ENCODE measurements at regions not wholly inside any gene's neighbourhood (a gene's known extent, or its start where the extent isn't known, plus 50 kb on each side); places are given as distances from the start of the nearest gene placed in this dataset.

- TF ChIP-seq, protein P1, sequence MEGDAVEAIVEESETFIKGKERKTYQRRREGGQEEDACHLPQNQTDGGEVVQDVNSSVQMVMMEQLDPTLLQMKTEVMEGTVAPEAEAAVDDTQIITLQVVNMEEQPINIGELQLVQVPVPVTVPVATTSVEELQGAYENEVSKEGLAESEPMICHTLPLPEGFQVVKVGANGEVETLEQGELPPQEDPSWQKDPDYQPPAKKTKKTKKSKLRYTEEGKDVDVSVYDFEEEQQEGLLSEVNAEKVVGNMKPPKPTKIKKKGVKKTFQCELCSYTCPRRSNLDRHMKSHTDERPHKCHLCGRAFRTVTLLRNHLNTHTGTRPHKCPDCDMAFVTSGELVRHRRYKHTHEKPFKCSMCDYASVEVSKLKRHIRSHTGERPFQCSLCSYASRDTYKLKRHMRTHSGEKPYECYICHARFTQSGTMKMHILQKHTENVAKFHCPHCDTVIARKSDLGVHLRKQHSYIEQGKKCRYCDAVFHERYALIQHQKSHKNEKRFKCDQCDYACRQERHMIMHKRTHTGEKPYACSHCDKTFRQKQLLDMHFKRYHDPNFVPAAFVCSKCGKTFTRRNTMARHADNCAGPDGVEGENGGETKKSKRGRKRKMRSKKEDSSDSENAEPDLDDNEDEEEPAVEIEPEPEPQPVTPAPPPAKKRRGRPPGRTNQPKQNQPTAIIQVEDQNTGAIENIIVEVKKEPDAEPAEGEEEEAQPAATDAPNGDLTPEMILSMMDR (optimal IDR thresholded peaks at IDR 0.05 in 1 of 3, IDR thresholded peaks at IDR 0.05 in 1 of 3, conservative IDR thresholded peaks at IDR 0.05 in 1 of 3; ENCODE audit: extremely low read depth in 1 of 3, insufficient read depth in 2 of 3, low read length in 3 of 3) = no peak
- TF ChIP-seq EZH2 (IDR thresholded peaks at IDR 0.05; ENCODE audit: low read length) = no peak
Observed at GRCh38 chr1:115900856-115901255, 59.9 kb upstream of the NHLH2 start.
